Astrocyte of the spinal cord (primary cell): ENCODE measurements at regions not wholly inside any gene's neighbourhood (a gene's known extent, or its start where the extent isn't known, plus 50 kb on each side); places are given as distances from the start of the nearest gene placed in this dataset.

Experiments
- DNase-seq: peaks from one replicate; pipeline ENCODE4 v3.0.0; 2011; ENCODE audit warnings: low read depth, low spot score
- H3K4me3 ChIP-seq: 2 replicates; pipeline ENCODE4 v1.5.1; 2011; ENCODE audit warnings: low read depth, mild to moderate bottlenecking, low read length, moderate library complexity
- in situ Hi-C: cut with HindIII; loops from 2 replicates; pipeline ENCODE4 v1.10.0; 2017; ENCODE audit warnings: low sequenced_read_pairs
- TF ChIP-seq, protein P1 (sequence below): IDR thresholded peaks from 2 replicates; pipeline ENCODE4 v1.5.1; 2012; ENCODE audit warnings: low read depth, mild to moderate bottlenecking, low read length, inconsistent platforms

DNA sequence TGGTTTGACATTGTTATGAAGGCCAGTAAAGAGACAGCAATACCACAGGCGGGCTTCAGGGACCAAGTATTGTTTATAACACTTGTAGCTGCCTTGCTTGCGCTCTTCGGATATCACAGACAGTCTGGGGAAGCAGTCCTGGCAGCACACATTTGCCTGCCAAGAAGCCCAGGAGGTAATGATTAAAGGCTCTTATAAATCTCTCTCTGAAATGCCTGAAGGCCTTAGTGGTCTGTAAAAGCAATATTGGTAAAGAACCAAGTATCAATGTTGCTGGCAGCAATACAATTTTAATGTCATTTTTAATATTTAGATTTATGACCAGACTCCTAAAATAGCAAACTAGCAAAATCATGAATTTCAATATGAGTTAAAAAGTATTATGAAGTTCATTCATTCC is 1312.4 kb downstream of the PCDH9 start:
- no peak overlapping the region for H3K4me3 ChIP-seq
- TF ChIP-seq, protein P1, sequence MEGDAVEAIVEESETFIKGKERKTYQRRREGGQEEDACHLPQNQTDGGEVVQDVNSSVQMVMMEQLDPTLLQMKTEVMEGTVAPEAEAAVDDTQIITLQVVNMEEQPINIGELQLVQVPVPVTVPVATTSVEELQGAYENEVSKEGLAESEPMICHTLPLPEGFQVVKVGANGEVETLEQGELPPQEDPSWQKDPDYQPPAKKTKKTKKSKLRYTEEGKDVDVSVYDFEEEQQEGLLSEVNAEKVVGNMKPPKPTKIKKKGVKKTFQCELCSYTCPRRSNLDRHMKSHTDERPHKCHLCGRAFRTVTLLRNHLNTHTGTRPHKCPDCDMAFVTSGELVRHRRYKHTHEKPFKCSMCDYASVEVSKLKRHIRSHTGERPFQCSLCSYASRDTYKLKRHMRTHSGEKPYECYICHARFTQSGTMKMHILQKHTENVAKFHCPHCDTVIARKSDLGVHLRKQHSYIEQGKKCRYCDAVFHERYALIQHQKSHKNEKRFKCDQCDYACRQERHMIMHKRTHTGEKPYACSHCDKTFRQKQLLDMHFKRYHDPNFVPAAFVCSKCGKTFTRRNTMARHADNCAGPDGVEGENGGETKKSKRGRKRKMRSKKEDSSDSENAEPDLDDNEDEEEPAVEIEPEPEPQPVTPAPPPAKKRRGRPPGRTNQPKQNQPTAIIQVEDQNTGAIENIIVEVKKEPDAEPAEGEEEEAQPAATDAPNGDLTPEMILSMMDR = no peak
- in situ Hi-C loops = no loop called here
- peak; percentile 9 for DNase-seq

DNA sequence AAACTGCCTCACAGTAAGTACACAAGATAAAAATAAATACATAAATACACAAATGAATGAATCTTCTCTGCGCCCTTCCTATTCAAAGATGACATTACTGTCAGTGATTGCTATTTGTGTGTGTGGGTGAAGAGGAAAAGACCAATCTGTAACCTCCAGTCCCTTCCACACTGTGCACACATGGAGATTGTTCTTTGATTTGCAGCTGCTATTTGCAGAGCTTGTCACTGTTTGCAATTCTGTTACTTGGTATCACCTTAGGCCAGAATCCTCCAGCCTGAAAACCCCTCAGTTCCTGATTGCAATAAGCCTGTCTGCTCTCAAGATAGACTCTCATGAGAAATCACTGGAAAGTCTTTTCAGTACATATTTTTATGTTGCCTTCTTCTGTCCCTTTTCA is 1314.9 kb downstream of the PCDH9 start:
- TF ChIP-seq, protein P1 = no peak
- DNase-seq = peak; percentile 11
- in situ Hi-C loops = no loop called here
- H3K4me3 ChIP-seq = no peak overlapping the region

DNA sequence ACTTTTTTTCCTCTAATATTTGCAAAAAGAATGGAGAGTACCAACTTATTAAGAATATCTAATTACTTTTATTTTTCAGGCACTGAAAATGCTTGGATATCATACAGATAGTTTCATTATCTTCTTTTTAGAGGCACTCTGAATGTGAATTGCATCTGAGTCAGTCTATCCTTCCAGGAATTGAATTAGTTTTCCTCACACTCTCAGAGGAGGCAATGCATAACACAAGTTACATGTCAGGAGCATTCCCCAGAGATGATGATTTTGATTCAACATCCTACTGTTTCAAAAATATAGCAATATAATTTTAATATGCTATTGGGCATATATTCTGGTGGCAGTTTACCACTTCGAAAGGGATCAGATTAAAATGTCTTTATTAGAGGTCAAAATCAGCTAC is 1315.4 kb downstream of the PCDH9 start:
- in situ Hi-C loops = no loop called here
- DNase-seq = peak; percentile 65
- TF ChIP-seq, protein P1 = no peak
- H3K4me3 ChIP-seq = no peak overlapping the region

DNA sequence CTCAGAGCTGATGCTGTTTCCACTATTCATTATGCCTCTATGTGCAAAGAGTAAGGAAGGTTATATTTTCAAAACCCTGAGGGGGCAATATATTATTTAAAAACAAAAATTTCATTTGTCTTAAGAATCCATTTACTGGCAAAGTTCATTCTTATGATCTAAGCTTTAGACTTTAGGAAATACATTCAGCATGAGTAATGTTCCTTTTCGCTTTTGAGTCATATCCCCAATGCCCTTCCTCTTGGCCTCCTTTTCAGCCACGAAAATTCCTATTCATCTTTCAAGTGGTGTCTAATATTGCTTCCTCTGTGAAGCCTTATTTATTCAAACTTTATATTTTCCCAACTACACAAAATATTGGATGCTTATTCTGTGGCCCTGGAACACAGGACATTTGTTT is 1317.0 kb downstream of the PCDH9 start:
- H3K4me3 ChIP-seq = no peak overlapping the region
- TF ChIP-seq, protein P1 = no peak
- peak; percentile 90 for DNase-seq
- in situ Hi-C loops = no loop called here

DNA sequence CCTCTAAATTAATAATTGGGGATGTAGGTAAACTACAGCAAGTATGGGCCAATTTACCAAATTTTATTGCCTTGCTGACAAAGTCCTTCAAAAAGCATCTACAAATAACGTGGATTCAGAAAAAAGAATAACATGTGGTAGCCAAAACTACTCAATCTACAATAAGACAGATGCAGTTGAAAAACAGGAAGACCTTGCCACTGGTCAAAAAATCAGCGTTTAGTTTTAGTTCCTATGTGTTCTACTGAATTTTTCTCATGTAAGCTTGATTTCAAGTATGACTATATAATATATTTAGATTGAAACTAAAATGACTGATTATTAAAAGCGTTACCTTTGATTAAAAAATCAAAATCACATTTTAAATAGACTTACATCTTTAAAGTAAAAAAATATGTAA is 1317.6 kb downstream of the PCDH9 start:
- TF ChIP-seq, protein P1 = no peak
- in situ Hi-C loops = no loop called here

DNA sequence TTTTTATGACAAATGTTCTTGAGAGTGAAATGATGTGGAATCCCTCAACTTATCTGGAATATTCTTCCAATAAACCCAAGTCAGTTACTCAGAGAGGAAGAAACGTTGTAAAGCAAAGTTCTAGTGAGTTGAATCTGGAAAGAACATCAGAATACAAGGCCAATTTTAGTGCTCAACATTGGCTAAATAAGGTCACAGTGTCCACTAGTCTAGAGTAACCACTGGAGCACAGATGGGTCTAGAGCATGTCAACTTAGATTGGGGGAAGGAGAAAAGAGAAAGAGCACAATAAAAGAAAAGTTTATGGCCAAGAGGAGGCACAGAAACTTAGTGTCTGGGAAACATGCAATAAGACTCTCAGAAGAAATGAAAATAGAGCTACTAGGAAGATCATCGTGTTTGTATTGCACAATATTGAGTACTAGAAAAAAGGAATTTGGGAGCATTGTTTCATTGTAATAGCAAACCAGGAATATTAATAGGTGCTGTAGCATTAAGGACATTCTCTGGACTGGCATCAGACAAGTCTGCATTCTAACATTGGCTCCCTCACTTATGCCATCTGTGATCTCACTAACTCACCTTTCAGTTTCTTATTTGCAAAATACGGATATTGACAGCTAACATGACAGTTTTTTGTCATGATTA is 1318.5 kb downstream of the PCDH9 start:
- no peak for DNase-seq
- TF ChIP-seq, protein P1 = no peak
- in situ Hi-C loops = no loop called here
- no peak overlapping the region for H3K4me3 ChIP-seq

More for the DNA sequence above, 1317.6 kb downstream of the PCDH9 start:
- H3K4me3 ChIP-seq = no peak overlapping the region
- no peak for DNase-seq

DNA sequence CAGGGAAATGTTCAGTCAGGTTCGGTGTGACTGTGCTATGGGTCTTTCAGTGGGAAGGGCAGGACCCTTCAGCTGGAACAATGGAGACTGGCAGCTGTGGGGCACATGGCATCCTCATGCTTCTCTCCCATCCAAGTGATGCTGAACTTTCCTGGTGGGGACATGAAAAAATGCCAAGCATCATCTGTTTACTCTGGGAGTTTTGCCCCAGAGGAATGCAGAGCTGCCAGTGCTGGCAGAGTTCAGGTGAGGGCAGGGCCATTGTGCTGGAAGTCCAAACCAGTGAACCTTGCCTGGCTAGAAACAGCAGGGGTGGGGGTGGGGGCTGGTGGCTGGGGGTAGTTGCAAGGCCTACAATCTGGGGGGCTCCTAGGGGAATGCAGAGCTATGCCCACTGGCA is 1320.6 kb downstream of the PCDH9 start:
- in situ Hi-C loops = no loop called here
- no peak for DNase-seq
- H3K4me3 ChIP-seq = no peak overlapping the region
- TF ChIP-seq, protein P1 = no peak
